Endometrium (tissue), 2 donors: ENCODE measurements at regions not wholly inside any gene's neighbourhood (a gene's known extent, or its start where the extent isn't known, plus 50 kb on each side); places are given as distances from the start of the nearest gene placed in this dataset.

Source experiments
- FAIRE-seq: peaks from 2 replicates; lab custom pipeline; 2012; peaks lifted over from hg19 to GRCh38; lab: Jason Lieb, UNC
- donor health status: control.
- donor health status: control.

DNA sequence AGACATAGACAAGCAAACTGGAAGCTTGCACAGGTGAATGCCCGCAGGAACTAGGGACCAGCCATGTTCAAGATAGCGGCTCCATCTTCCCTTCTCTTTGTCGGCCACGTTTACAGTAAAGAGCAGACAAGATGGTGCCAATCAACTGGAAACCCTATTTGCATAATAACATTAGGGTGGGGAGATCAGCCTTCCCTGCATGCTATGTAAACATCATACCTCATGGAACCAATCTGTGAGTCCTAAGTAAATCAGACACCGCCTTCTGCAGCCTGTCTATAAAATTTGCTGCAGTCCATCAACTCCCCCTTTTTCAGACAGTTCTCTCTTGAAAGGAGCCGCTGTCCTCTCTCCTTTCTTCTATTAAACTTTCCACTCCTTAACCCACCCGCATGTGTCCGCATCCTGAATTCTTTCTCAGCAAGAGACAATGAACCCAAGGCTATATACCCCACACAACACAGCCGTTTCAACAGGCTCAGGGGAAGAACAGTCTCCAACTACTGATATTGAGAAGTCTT, 384.4 kb downstream of the EIPR1 start:
- FAIRE-seq: no peak

GRCh38 chr2:2992634-2993033, 385.0 kb downstream of the EIPR1 start:
- FAIRE-seq: no peak

DNA sequence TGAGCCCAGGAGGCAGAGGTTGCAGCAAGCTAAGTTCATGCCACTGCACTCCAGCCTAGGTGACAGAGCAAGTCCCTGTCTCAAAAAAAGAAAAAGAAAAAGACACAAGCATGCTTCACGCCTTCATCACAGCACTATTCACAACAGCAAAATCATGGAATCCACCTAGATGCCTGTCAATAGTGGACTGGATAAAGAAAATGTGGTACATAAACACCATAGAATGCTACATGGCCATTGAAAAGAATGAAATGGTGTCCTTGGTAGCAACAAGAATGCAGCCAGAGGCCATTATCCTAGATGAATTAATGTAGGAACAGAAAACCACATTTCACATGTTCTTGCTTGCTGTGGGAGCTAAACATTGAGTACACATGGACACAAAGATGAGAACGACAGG, 392.6 kb downstream of the EIPR1 start:
- no peak for FAIRE-seq

DNA sequence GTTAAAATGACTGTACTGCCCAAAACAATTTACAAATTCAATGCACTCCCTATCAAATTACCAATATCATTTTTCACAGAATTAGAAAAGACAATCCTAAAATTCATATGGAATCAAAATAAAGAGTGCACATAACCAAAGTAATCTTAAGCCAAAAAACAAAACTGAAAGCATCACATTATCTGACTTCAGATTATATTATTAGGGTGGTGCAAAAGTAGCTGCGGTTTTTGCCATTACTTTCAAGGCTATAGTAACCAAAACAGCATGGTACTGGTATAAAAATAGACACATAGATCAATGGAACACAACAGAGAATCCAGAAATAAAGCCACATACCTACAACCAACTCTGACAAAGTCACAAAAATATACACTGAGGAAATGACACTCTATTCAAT, 396.6 kb downstream of the EIPR1 start:
- FAIRE-seq: no peak

GRCh38 chr2:2974982-2975381, 402.6 kb downstream of the EIPR1 start:
- FAIRE-seq: no peak

DNA sequence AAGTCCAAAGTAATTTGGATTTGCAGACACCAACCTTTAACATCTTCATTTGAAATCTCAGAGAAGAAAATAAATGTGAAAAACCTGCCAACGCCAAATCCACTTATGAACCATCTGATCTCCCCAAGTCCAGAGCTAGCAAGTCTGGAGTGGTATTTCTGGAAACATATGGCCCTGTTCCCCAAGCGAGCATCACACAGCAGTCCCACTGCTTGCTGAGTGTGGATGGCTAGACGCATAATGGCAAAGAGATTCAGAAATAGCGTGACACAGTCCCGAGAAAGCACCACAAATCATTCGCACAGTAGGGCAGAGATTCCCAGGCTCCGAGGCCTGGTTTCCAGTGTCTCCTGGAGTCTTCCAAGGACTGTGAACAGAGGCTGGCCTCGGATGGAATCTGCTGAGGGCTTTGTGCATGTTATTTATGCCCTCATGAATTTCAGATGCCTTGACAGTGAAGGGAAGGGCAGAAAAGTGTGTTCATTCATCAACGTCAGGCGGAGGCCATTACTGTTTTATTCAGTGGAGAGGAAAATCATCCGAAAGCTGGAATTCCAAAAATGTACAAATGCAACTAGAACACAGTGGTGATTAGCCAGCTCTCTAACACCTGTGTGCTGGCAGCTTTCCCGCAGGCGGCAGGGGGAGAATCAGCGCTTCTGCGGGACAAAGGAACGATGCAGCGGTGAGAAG, 417.0 kb downstream of the EIPR1 start:
- FAIRE-seq: no peak

DNA sequence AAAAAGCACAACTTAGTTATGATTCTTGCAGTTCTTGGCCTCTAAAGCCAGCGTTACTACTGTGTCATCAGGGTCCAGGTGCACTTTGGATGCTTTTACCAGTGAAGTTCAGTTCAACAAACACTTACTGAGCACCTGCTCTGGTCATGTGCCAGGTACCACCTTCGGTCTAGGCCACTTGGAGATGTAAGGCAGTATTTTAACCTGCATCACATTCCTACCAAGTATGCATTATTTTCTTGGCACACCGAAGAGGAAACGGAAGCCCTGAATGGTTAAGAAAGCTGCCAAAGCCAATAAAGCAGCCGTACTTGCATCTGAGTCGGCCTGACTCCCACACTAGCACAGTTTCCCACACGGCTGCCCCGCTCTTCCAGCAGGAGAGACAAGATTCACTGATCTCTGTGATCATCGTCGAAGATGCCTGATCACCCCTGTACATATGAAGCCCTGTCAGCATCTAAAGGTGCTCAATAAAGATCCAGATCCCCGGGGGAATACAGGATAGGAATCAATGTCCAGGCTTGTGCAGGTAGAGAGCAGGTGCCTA, 427.1 kb downstream of the EIPR1 start:
- FAIRE-seq: no peak

- no peak for FAIRE-seq
Observed at GRCh38 chr2:2947406-2947805, 430.2 kb downstream of the EIPR1 start.

DNA sequence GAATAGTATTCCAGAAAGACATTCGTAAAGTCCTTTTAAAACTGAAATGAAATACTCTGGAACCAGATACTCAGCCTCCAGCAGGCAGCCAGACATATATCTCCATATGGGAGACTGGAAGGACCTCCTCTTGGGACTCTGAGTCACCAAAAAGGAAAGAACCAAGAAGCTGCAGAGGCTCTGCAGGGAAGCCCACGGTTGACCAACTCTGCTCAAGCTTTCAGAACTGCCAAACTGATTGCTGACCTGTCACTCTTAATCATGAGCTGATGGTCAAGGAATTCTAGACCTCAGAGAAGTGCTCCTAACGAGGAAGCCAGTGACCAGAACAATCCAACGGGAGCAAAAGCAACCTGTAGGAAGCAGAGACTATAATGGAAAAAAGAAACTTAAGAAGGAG, 434.7 kb downstream of the EIPR1 start:
- no peak for FAIRE-seq

DNA sequence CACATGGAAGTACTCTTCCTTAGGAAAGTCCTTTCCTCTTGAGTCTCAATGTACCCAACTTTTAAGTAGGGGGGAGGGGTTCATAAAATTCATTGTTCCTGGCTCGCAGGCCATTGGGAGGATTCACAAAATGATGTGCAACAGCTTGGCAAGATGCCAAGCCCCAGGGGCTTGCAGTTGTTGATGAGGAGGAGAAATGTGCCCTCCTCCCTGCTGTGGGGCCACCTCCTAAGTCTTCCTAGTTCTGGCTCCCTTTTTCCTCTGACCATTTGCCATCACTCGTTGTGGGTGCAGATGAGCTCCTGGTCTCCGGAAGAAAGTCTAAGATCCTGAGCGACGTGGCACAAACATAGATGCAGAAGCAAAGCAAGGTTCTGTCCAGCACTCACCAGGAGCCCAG, 435.4 kb downstream of the EIPR1 start:
- FAIRE-seq: no peak

DNA sequence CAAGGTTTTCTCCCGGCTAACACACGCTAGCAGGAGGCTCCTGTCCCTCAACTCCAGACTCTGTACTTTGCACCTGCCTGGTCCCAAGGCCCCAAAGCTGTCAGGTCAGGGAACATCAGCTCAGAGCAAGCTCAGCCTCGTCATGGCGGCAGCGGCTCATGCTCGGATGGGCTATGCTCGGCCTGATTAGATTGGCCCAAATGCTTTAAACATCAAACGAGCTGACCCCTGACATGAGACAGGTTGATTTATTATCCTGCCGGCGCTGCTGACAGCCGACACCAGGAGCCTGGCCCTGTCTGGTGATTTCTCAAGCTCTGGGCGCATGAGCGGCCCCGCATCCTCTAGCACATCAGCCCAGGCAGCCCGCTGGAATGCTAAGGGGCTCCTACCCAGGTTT, 436.4 kb downstream of the EIPR1 start:
- no peak for FAIRE-seq

- FAIRE-seq: no peak
Observed at GRCh38 chr2:2940702-2941101, 436.9 kb downstream of the EIPR1 start.

- FAIRE-seq: no peak
Observed at GRCh38 chr2:2940061-2940460, 437.6 kb downstream of the EIPR1 start.

DNA sequence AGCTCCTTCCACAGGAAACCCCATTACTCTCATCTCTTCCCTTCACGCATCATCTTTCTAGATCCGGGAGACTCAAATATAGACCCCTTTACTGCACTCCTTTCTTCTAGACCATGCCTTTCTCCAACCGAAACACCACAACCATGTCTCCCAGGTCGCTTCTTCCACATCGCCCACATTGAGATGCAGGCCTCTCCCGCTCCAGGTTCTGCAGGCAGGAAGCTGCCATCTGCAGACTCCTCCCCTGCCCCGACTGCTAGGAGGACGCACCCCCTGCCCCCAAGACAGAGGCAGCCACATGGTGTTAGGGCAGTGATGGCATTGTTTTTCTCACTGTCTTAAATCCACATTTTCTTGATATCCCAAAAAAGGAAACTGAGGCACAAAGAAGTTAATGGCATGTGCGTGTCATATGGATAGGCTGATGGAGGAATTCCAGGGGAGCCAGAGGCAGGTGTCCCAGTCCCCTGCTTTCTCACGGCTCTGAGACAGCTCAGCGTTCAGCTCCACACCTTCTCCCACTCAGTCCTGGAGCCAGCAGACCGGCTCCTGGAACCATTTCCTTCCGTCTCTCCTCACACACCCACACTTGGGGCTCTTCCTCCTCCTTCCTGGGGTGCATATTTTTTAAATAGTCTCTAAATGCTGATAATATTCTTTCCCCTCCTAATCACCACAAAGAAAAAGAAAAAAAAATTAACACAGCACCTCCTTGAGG, 438.4 kb downstream of the EIPR1 start:
- FAIRE-seq: no peak

- no peak for FAIRE-seq
Observed at GRCh38 chr2:2938481-2938880, 439.1 kb downstream of the EIPR1 start.

GRCh38 chr2:2935445-2936149, 442.0 kb downstream of the EIPR1 start:
- no peak for FAIRE-seq

DNA sequence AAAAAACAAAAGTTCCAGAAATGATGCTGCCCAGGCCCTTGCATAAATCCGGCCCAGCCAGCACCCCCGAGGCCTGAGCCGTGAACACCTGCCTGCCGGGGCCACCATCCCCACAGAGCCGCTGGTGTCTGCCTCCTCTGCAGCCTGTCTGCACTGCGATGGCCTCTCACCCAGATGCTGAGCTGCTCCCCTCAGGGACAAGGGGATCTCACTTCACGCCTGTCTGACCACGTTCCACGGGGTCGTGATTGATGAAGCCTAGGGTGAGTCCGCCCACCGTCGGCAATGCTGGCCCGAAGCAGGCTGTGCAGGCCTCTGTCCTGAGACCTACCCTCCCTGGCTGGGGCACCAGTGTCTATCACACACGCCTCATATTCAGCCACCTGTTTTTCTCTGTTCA, 444.2 kb downstream of the EIPR1 start:
- no peak for FAIRE-seq

DNA sequence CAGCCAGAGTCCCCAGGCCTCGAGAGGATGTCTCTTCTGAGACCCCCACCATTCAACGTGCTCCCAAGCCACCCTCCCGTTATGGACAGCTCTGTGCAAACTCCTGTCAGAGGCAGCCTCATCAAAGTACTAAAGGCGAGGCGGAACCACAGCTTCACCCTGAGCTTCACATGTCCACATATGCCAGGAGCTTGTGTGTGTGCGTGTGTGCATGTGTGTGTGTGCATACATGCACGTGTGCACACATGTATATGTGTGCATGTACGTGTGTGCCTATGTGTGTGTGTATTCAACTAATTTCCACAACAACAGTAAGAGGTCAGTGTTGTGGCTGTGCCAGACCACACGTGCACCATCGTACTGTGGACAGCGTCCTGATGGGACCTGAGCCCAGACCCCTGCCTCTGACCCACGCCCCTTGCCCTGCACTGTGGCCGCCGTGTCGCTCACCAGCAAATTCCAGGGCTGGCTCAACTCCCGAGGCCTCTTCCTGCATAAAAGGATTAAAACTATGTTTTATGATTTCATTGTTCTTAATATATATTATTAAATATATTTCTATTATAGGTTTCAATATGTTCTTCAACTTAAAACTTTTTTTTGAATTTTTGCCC, 444.8 kb downstream of the EIPR1 start:
- no peak for FAIRE-seq

DNA sequence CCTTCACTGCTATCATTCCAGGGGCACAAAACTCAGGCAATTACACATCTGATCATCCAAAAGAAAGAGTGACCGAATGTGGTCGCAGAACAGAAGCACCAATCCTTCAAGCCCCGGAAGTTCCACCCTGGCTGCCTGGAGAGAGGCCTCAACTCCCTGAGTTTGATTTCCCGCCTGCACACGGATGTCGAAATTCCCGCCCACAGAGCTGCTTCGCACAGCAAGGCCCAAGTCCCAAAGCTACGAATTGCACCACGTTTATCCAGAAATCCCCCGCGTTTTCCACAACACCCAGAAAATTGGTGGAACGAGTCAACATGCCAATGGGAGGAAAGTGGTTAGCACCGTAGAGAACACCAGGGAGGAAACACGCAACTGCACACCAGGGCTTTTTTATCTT, 445.4 kb downstream of the EIPR1 start:
- FAIRE-seq: no peak

GRCh38 chr2:2931318-2932075, 446.1 kb downstream of the EIPR1 start:
- no peak for FAIRE-seq

DNA sequence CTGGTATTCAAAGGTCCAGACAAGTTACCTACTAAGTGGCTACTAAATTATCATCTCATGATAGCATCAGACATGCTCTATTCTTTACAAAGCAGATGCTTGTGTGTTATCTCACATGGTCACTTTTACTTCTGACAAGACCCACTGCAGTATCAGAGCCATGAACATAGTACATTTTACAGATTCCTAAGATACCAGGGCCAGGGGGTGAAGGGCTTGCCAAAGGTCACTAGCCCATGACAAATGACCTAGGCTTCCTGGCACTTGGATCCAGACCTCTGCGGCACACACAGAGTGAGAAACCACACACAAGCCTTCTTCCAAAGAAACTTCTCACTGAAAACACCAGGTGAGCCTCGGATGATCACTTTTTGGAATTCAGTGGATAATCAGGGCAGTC, 446.8 kb downstream of the EIPR1 start:
- FAIRE-seq: no peak

DNA sequence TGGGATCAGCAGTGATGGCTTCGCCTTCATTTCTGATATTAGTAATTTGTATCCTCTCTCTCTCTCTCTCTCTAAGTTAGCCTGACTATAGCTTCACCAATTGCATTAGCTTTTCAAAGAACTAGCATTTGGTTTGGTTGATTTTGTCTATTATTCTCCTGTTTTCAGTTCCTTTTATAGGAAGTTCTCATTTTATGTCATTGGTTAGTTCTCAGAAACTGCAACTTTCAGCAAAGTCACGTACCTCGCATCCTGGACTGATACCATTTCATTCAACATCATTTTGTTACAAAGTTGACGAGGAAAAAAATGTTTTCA, 450.8 kb downstream of the EIPR1 start:
- no peak for FAIRE-seq
